ENCODE measurements at regions not wholly inside any gene's neighbourhood (a gene's known extent, or its start where the extent isn't known, plus 50 kb on each side); places are given as distances from the start of the nearest gene placed in this dataset.

DNA sequence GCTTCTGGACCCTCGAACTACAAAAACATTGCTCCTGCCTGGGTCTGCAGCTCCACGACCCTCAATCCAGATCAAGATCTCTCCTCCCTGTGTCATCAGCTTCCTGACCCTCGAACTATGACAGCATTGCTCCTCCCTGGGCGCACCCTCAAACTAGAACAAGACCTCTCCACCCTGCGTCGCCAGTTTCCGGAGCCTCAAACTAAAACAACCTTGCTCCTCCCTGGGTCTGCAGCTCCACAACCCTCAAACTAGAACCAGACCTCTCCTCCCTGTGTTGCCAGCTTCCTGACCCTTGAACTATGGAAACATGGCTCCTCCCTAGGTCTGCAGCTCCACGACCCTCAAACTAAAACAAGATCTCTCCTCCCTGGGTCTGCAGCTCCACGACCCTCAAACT is 339.7 kb upstream of the SULF2 start:
- no peak for TF ChIP-seq POLR2A (IDR thresholded peaks at IDR 0.05; ENCODE audit: low read depth, low read length)
- no peak for TF ChIP-seq POLR2AphosphoS5 (IDR thresholded peaks at IDR 0.05; ENCODE audit: low read depth, low read length)
- TF ChIP-seq PAX5 (IDR thresholded peaks at IDR 0.05; ENCODE audit: insufficient read depth, low read length, severe bottlenecking), result no peak
- TF ChIP-seq POU2F2 (IDR thresholded peaks at IDR 0.05; ENCODE audit: low read depth, low read length), result no peak
